B cell (primary cell): ENCODE measurements at regions not wholly inside any gene's neighbourhood (a gene's known extent, or its start where the extent isn't known, plus 50 kb on each side); places are given as distances from the start of the nearest gene placed in this dataset.

Experiments used
- ATAC-seq: fragments of 200-7000 bp; cut with Tn5 transposase; one replicate; pipeline ENCODE4 v1.10.0; 2021; ENCODE audit warnings: low read depth, mild to moderate bottlenecking, moderate number of reproducible peaks, moderate library complexity
- CTCF ChIA-PET: fragments of 350-600 bp; sonication (Branson Sonifier 250); formaldehyde crosslinking; loops from one replicate; lab custom pipeline; 2021; ENCODE audit warnings: antibody characterized with exemption, inconsistent platforms; lab: Charles Lee
- POLR2A ChIA-PET: fragments of 350-600 bp; sonication (Branson Sonifier 250); formaldehyde crosslinking; loops from one replicate; lab custom pipeline; 2021; ENCODE audit warnings: antibody characterized with exemption; lab: Charles Lee
- DNase-seq: peaks from one replicate; pipeline ENCODE4 v3.0.0; 2013
- H2AFZ ChIP-seq: 2 replicates; pipeline ENCODE4 v1.6.1; 2012; ENCODE audit warnings: mild to moderate bottlenecking, low read depth, low read length; ENCODE audit not compliant: insufficient read depth, poor library complexity, severe bottlenecking
- H3K27ac ChIP-seq, 2 donors: 1 replicate in 1 of 2; 2 replicates in 1 of 2; pipeline ENCODE4 v1.5.1; 2012 to 2013; ENCODE audit warnings: low read length in 2 of 2, mild to moderate bottlenecking in 2 of 2, moderate library complexity in 1 of 2
- H3K27me3 ChIP-seq, 4 experiments: fragments of 200-600 bp in 1 of 4; sonication (generic) in 1 of 4; replicated peaks in 1 of 4; 1 replicate in 2 of 4; 2 replicates in 2 of 4; pipeline versions ENCODE4 v1.6.1 to v1.7.0; 2013 to 2016; ENCODE audit warnings: low read length in 3 of 4, mild to moderate bottlenecking in 2 of 4, mixed read lengths in 1 of 4, moderate library complexity in 1 of 4; ENCODE audit not compliant: insufficient read depth in 4 of 4, control insufficient read depth in 3 of 4; ENCODE audit errors: control extremely low read depth in 1 of 4
- H3K36me3 ChIP-seq, 2 experiments: replicated peaks in 1 of 2; 1 replicate in 1 of 2; 2 replicates in 1 of 2; pipeline versions ENCODE4 v1.6.1 to v1.7.1; 2013; ENCODE audit warnings: low read length in 1 of 2; ENCODE audit not compliant: insufficient read depth in 2 of 2, control insufficient read depth in 1 of 2; ENCODE audit errors: control extremely low read depth in 1 of 2, extremely low read depth in 1 of 2
- H3K4me1 ChIP-seq, 2 donors: fragments of 200-600 bp in 1 of 2; sonication (generic) in 1 of 2; 1 replicate in 1 of 2; 2 replicates in 1 of 2; pipeline versions ENCODE4 v1.5.1 to v1.6.1; 2013 to 2017; ENCODE audit warnings: low read length in 2 of 2; ENCODE audit not compliant: control insufficient read depth in 2 of 2, insufficient read depth in 2 of 2
- H3K4me2 ChIP-seq: replicated peaks from 2 replicates; pipeline ENCODE3; 2012; ENCODE audit warnings: mild to moderate bottlenecking, low read depth, low read length; ENCODE audit not compliant: poor library complexity, severe bottlenecking
- H3K4me3 ChIP-seq, 5 experiments: fragments of 200-600 bp in 1 of 5; sonication (generic) in 1 of 5; 1 replicate in 3 of 5; 2 replicates in 2 of 5; pipeline versions ENCODE4 v1.5.1 to v1.7.0; 2011 to 2016; ENCODE audit warnings: low read length in 4 of 5, mild to moderate bottlenecking in 4 of 5, low read depth in 2 of 5, control low read depth in 1 of 5, moderate library complexity in 1 of 5; ENCODE audit not compliant: insufficient read depth in 1 of 5; ENCODE audit errors: control extremely low read depth in 1 of 5, extremely low read depth in 1 of 5
- H3K79me2 ChIP-seq: fragments of 200-600 bp; sonication (generic); one replicate; pipeline ENCODE4 v1.6.0; 2016; ENCODE audit warnings: low read length; ENCODE audit not compliant: control insufficient read depth, insufficient read depth
- H3K9ac ChIP-seq: fragments of 200-600 bp; sonication (generic); 2 replicates; pipeline ENCODE4 v1.6.1; 2017; ENCODE audit warnings: mild to moderate bottlenecking, low read length, moderate library complexity
- H3K9me3 ChIP-seq, 3 donors: one replicate each; pipeline versions ENCODE4 v1.6.1 to v1.7.1; 2013; ENCODE audit warnings: low read length in 2 of 3; ENCODE audit not compliant: control insufficient read depth in 2 of 3, insufficient read depth in 1 of 3; ENCODE audit errors: control extremely low read depth in 1 of 3
- H4K20me1 ChIP-seq: 2 replicates; pipeline ENCODE4 v1.6.0; 2012; ENCODE audit warnings: mild to moderate bottlenecking, low read length; ENCODE audit not compliant: insufficient read depth, control insufficient read depth, poor library complexity, severe bottlenecking
- H3K27ac Mint-ChIP-seq: one replicate; pipeline ENCODE4 v1.8.0; 2021; ENCODE audit warnings: mixed read lengths
- H3K27me3 Mint-ChIP-seq: one replicate; pipeline ENCODE4 v1.8.0; 2021; ENCODE audit warnings: mixed read lengths
- H3K4me1 Mint-ChIP-seq: one replicate; pipeline ENCODE4 v1.8.0; 2021; ENCODE audit warnings: mixed read lengths
- H3K4me3 Mint-ChIP-seq: one replicate; pipeline ENCODE4 v1.8.0; 2021; ENCODE audit warnings: mixed read lengths
- H3K9me3 Mint-ChIP-seq: one replicate; pipeline ENCODE4 v1.8.0; 2022; ENCODE audit warnings: mixed read lengths; ENCODE audit not compliant: insufficient read depth
- CTCF ChIP-seq: fragments of 200-600 bp; IDR thresholded peaks from one replicate; pipeline ENCODE4 v1.8.0; 2022; ENCODE audit warnings: antibody characterized with exemption, mild to moderate bottlenecking
- EZH2 ChIP-seq: IDR thresholded peaks from 2 replicates; pipeline ENCODE4 v1.6.1; 2012; ENCODE audit warnings: borderline replicate concordance, low read depth, mild to moderate bottlenecking, moderate library complexity, low read length; ENCODE audit not compliant: insufficient read depth, poor library complexity, severe bottlenecking
- WGBS: methylation state at CpG from one replicate; pipeline ENCODE4 v1.1.5; 2013; ENCODE audit warnings: missing lambda C conversion rate; ENCODE audit not compliant: insufficient coverage; 5-methylcytosine and 5-hydroxymethylcytosine counted together
- intact Hi-C: fragments of 100-400 bp; cut with micrococcal nuclease; formaldehyde crosslinking; loops from one replicate; pipeline ENCODE4 v1.10.0; 2022

GRCh38 chr12:41794336-41794735, 350.3 kb downstream of the GXYLT1 start:
- Histone ChIP-seq H3K9ac (no peak overlapping the region), H3K4me1 (no peaks in the 10 kb centered on the region), H3K9me3 (peaks cover 0 to 7% (median 6%) of the 10 kb centered on the region in 3 donors), H3K4me3 (no peak overlapping the region), H3K27me3 (no peaks in the 10 kb centered on the region), H3K4me2 (no peak overlapping the region), H3K36me3 (no peaks in the 10 kb centered on the region), H2AFZ (no peak overlapping the region), H3K79me2 (no peaks in the 10 kb centered on the region), H3K27ac (no peak overlapping the region), H4K20me1 (no peaks in the 10 kb centered on the region)
- Mint-ChIP-seq H3K4me1 (no peaks in the 10 kb centered on the region), H3K27me3 (no peaks in the 10 kb centered on the region), H3K9me3 (peaks cover 2% of the 10 kb centered on the region), H3K4me3 (no peak overlapping the region), H3K27ac (no peak overlapping the region)
- intact Hi-C loops: no loop called here
- CTCF ChIA-PET: no interaction called here
- no peak for TF ChIP-seq EZH2
- TF ChIP-seq CTCF: no peak
- POLR2A ChIA-PET: no interaction called here
- no CpG with 5 or more reads among the region's 2 CpGs for WGBS
- no peak for ATAC-seq
- no peak for DNase-seq

- intact Hi-C loops: no loop called here
- H3K4me1 ChIP-seq: no peaks in the 10 kb centered on the region
- H3K27ac ChIP-seq: no peak overlapping the region
- H3K27me3 ChIP-seq: no peaks in the 10 kb centered on the region
- TF ChIP-seq EZH2: no peak
- no peak for TF ChIP-seq CTCF
- POLR2A ChIA-PET: no interaction called here
- no peak overlapping the region for H3K4me2 ChIP-seq
- no peak overlapping the region for H2AFZ ChIP-seq
- no peaks in the 10 kb centered on the region for H3K9me3 Mint-ChIP-seq
- DNase-seq: no peak
- H3K9ac ChIP-seq: no peak overlapping the region
- no peaks in the 10 kb centered on the region for H3K4me1 Mint-ChIP-seq
- H3K27me3 Mint-ChIP-seq: peaks cover 5% of the 10 kb centered on the region
- H3K4me3 ChIP-seq: no peak overlapping the region
- no peak for ATAC-seq
- no peaks in the 10 kb centered on the region for H3K9me3 ChIP-seq
- CTCF ChIA-PET: no interaction called here
- no peak overlapping the region for H3K4me3 Mint-ChIP-seq
- H3K79me2 ChIP-seq: no peaks in the 10 kb centered on the region
- H4K20me1 ChIP-seq: no peaks in the 10 kb centered on the region
- no peaks in the 10 kb centered on the region for H3K36me3 ChIP-seq
- no CpG with 5 or more reads among the region's 2 CpGs for WGBS
- H3K27ac Mint-ChIP-seq: no peak overlapping the region
Measured at GRCh38 chr12:41784957-41785356, 359.7 kb downstream of the GXYLT1 start.
